T-helper 17 cell (primary cell): ENCODE measurements at regions not wholly inside any gene's neighbourhood (a gene's known extent, or its start where the extent isn't known, plus 50 kb on each side); places are given as distances from the start of the nearest gene placed in this dataset.

Experiments
- ATAC-seq: fragments of 150-1000 bp; cut with Tn5 transposase; 2 replicates; pipeline ENCODE4 v1.10.0; 2021; ENCODE audit warnings: mild to moderate bottlenecking, moderate library complexity
- DNase-seq, 3 donors: peaks; one replicate each; pipeline versions ENCODE4 v3.0.0 to v3.0.0-alpha.2; 2020 to 2021
- H3K9me3 ChIP-seq: one replicate; pipeline ENCODE4 v1.7.0; 2013; ENCODE audit warnings: low read length, mild to moderate bottlenecking; ENCODE audit not compliant: control insufficient read depth, poor library complexity, severe bottlenecking
- H3K27ac Mint-ChIP-seq: one replicate; pipeline ENCODE4 v1.8.0; 2022; ENCODE audit warnings: mild to moderate bottlenecking, moderate library complexity, mixed read lengths
- H3K27me3 Mint-ChIP-seq: one replicate; pipeline ENCODE4 v1.8.0; 2022; ENCODE audit warnings: mixed read lengths
- H3K36me3 Mint-ChIP-seq: one replicate; pipeline ENCODE4 v1.8.0; 2022; ENCODE audit warnings: low read depth, mixed read lengths
- H3K4me1 Mint-ChIP-seq: one replicate; pipeline ENCODE4 v1.8.0; 2022; ENCODE audit warnings: mild to moderate bottlenecking, mixed read lengths
- H3K4me3 Mint-ChIP-seq: one replicate; pipeline ENCODE4 v1.8.0; 2022; ENCODE audit warnings: mild to moderate bottlenecking, moderate library complexity, mixed read lengths

DNA sequence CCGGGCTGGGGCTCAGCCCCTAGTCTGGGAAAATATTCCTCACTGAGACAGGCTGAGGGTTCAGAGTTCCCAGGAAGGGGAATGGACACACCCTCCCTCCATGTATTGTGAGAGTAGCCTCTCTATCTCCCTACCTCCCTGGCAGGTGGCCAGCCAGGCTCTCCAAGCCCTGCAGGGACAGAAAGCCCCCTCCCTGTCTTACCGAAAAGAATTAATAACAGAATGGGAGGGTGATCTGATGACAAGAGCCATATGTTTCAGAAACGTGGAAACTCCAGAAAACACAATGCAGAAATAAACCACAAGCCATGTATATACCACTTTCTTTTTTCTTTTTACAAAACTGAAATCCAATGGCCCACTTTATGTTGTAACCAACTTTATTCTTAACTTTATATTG, 140.0 kb downstream of the CHST1 start:
- no peaks in the 10 kb centered on the region for H3K27me3 Mint-ChIP-seq
- H3K4me3 Mint-ChIP-seq, result no peak overlapping the region
- H3K4me1 Mint-ChIP-seq, result no peaks in the 10 kb centered on the region
- no peak overlapping the region for H3K27ac Mint-ChIP-seq
- H3K36me3 Mint-ChIP-seq, result no peaks in the 10 kb centered on the region
- DNase-seq (no peak), ATAC-seq (no peak)
- no peaks in the 10 kb centered on the region for H3K9me3 ChIP-seq

DNA sequence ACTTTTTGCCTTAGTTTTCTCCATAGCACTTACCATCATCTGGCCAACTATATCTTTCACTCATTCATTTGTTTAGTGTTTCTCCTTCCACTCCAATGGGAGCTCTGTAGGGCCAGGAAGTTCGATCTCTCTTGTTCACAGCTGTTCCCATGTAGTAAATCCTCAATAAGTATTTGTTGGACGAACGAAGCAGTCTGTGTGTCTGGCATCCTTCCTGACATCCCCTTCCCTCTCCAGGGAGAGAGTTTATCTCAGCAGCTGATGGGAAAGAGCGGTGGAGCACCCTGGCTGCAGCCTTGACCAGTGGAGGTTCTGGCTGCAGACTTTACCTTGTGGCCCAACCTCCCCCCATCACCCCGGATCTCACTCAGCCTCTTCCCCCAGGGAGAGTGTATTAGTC, 141.7 kb downstream of the CHST1 start:
- no peak overlapping the region for H3K4me3 Mint-ChIP-seq
- H3K9me3 ChIP-seq, result no peaks in the 10 kb centered on the region
- no peak for ATAC-seq
- H3K27me3 Mint-ChIP-seq, result peaks cover 4% of the 10 kb centered on the region
- no peaks in the 10 kb centered on the region for H3K36me3 Mint-ChIP-seq
- no peak overlapping the region for H3K27ac Mint-ChIP-seq
- H3K4me1 Mint-ChIP-seq, result no peaks in the 10 kb centered on the region
- DNase-seq, result no peak

- Mint-ChIP-seq H3K36me3 (no peaks in the 10 kb centered on the region), H3K4me1 (no peaks in the 10 kb centered on the region)
- H3K9me3 ChIP-seq, result no peaks in the 10 kb centered on the region
Measured at GRCh38 chr11:45518833-45519535, 146.4 kb downstream of the CHST1 start.

GRCh38 chr11:45518141-45518832, 147.1 kb downstream of the CHST1 start:
- no peaks in the 10 kb centered on the region for H3K9me3 ChIP-seq
- Mint-ChIP-seq H3K27me3 (peaks cover 17% of the 10 kb centered on the region), H3K36me3 (peaks cover 3% of the 10 kb centered on the region), H3K4me3 (no peak overlapping the region), H3K4me1 (peaks cover 2% of the 10 kb centered on the region), H3K27ac (no peak overlapping the region)
- no peak for ATAC-seq
- DNase-seq, result no peak

More at GRCh38 chr11:45518833-45519535, 146.4 kb downstream of the CHST1 start:
- Mint-ChIP-seq H3K27ac (no peak overlapping the region), H3K27me3 (peaks cover 12% of the 10 kb centered on the region), H3K4me3 (no peak overlapping the region)
- DNase-seq (no peak), ATAC-seq (no peak)

GRCh38 chr11:45517171-45517770, 148.2 kb downstream of the CHST1 start:
- Mint-ChIP-seq H3K4me3 (no peak overlapping the region), H3K36me3 (peaks cover 3% of the 10 kb centered on the region), H3K4me1 (peaks cover 2% of the 10 kb centered on the region), H3K27ac (no peak overlapping the region), H3K27me3 (peaks cover 17% of the 10 kb centered on the region)
- ATAC-seq (no peak), DNase-seq (no peak)
- no peaks in the 10 kb centered on the region for H3K9me3 ChIP-seq

- ATAC-seq (no peak), DNase-seq (no peak)
- H3K27ac Mint-ChIP-seq, result no peak overlapping the region
- peaks cover 2% of the 10 kb centered on the region for H3K4me1 Mint-ChIP-seq
- H3K9me3 ChIP-seq, result no peaks in the 10 kb centered on the region
- no peak overlapping the region for H3K4me3 Mint-ChIP-seq
- peaks cover 5% of the 10 kb centered on the region for H3K36me3 Mint-ChIP-seq
- peaks cover 38% of the 10 kb centered on the region for H3K27me3 Mint-ChIP-seq
Measured at GRCh38 chr11:45513821-45514340, 151.5 kb downstream of the CHST1 start.

- peaks cover 35% of the 10 kb centered on the region for H3K27me3 Mint-ChIP-seq
- peaks cover 2% of the 10 kb centered on the region for H3K4me1 Mint-ChIP-seq
- H3K27ac Mint-ChIP-seq, result no peak overlapping the region
- no peak for DNase-seq
- peaks cover 5% of the 10 kb centered on the region for H3K36me3 Mint-ChIP-seq
- H3K9me3 ChIP-seq, result no peaks in the 10 kb centered on the region
- no peak overlapping the region for H3K4me3 Mint-ChIP-seq
- no peak for ATAC-seq
Measured at GRCh38 chr11:45512471-45513148, 152.8 kb downstream of the CHST1 start.

GRCh38 chr11:45511566-45511965, 153.9 kb downstream of the CHST1 start:
- no peak overlapping the region for H3K4me3 Mint-ChIP-seq
- no peaks in the 10 kb centered on the region for H3K9me3 ChIP-seq
- H3K27ac Mint-ChIP-seq, result no peak overlapping the region
- H3K27me3 Mint-ChIP-seq, result peaks cover 35% of the 10 kb centered on the region
- H3K4me1 Mint-ChIP-seq, result peaks cover 2% of the 10 kb centered on the region
- no peak for DNase-seq
- H3K36me3 Mint-ChIP-seq, result peaks cover 5% of the 10 kb centered on the region
- ATAC-seq, result no peak

DNA sequence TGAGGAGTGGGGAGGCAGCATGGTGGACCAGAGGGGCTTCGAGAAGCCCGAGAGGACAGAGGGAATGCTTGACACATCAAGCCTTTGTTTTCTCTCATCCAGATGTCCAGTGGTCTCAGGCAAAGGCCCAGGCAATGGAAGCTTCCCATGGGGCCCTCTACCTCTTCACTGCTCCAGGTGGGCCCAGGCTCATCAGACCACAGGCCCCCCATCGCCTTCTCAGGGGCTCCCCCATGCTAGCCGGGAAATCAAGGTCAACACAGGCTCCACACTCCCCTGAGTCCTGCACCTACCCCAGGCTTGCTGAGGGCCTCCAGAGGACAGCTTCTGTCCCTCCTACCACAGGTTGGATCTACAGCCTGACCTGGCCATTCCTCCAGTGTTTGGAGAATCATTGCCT, 157.5 kb downstream of the CHST1 start:
- H3K9me3 ChIP-seq, result peaks cover 2% of the 10 kb centered on the region
- Mint-ChIP-seq H3K36me3 (peaks cover 2% of the 10 kb centered on the region), H3K27me3 (peaks cover 29% of the 10 kb centered on the region), H3K4me1 (no peaks in the 10 kb centered on the region), H3K27ac (no peak overlapping the region), H3K4me3 (no peak overlapping the region)
- ATAC-seq (no peak), DNase-seq (no peak)

DNA sequence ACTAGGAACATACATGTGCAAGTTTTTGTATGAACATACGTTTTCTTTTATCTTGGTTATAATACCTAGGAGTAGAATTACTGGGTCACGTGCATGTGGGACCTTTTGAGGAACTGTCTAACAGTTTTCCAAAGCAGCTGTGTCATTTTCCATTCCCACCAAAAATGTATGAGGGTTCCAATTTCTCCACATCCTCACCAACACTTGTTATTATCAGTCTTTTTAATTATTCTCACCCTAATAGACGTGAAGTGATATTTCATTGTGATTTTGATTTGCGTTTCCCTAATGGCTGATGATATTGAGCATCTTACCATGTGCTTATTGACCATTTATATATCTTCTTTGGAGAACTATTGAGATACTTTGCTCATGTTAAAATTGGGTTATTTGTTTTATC, 162.1 kb downstream of the CHST1 start:
- H3K27ac Mint-ChIP-seq, result no peak overlapping the region
- DNase-seq, result no peak
- no peak overlapping the region for H3K4me3 Mint-ChIP-seq

GRCh38 chr11:45502226-45502545, 163.2 kb downstream of the CHST1 start:
- peaks cover 3% of the 10 kb centered on the region for H3K4me1 Mint-ChIP-seq
- H3K36me3 Mint-ChIP-seq, result peaks cover 2% of the 10 kb centered on the region
- no peak overlapping the region for H3K4me3 Mint-ChIP-seq
- ATAC-seq, result no peak
- H3K27ac Mint-ChIP-seq, result no peak overlapping the region
- peaks cover 2% of the 10 kb centered on the region for H3K9me3 ChIP-seq
- DNase-seq, result no peak
- peaks cover 30% of the 10 kb centered on the region for H3K27me3 Mint-ChIP-seq

More for the DNA sequence above, 162.1 kb downstream of the CHST1 start:
- H3K27me3 Mint-ChIP-seq, result peaks cover 30% of the 10 kb centered on the region
- H3K9me3 ChIP-seq, result peaks cover 2% of the 10 kb centered on the region
- ATAC-seq, result no peak
- peaks cover 2% of the 10 kb centered on the region for H3K36me3 Mint-ChIP-seq
- H3K4me1 Mint-ChIP-seq, result peaks cover 3% of the 10 kb centered on the region

GRCh38 chr11:45501392-45502225, 163.8 kb downstream of the CHST1 start:
- H3K27ac Mint-ChIP-seq, result no peak overlapping the region
- ATAC-seq, result no peak
- peaks cover 30% of the 10 kb centered on the region for H3K27me3 Mint-ChIP-seq
- H3K4me3 Mint-ChIP-seq, result no peak overlapping the region
- peaks cover 3% of the 10 kb centered on the region for H3K4me1 Mint-ChIP-seq
- peaks cover 2% of the 10 kb centered on the region for H3K9me3 ChIP-seq
- DNase-seq, result no peak
- peaks cover 2% of the 10 kb centered on the region for H3K36me3 Mint-ChIP-seq
